Type B pancreatic cell (in vitro differentiated cells): ENCODE measurements at regions not wholly inside any gene's neighbourhood (a gene's known extent, or its start where the extent isn't known, plus 50 kb on each side); places are given as distances from the start of the nearest gene placed in this dataset.

ENCODE experiments used
- DNase-seq: peaks from one replicate; pipeline ENCODE4 v3.0.0; 2021; ENCODE audit warnings: mixed read lengths; ENCODE audit not compliant: unreplicated experiment; ENCODE audit errors: extremely low spot score
- H3K27ac Mint-ChIP-seq: 2 replicates; pipeline ENCODE4 v1.8.0; 2021; ENCODE audit warnings: mild to moderate bottlenecking, mixed read lengths
- H3K27me3 Mint-ChIP-seq: 2 replicates; pipeline ENCODE4 v1.8.0; 2021; ENCODE audit warnings: mixed read lengths
- H3K36me3 Mint-ChIP-seq: 2 replicates; pipeline ENCODE4 v1.8.0; 2021; ENCODE audit warnings: mixed read lengths
- H3K4me1 Mint-ChIP-seq: one replicate; pipeline ENCODE4 v1.8.0; 2021; ENCODE audit warnings: mixed read lengths; ENCODE audit not compliant: unreplicated experiment
- H3K4me3 Mint-ChIP-seq: 2 replicates; pipeline ENCODE4 v1.8.0; 2021; ENCODE audit warnings: mild to moderate bottlenecking, mixed read lengths
- H3K9me3 Mint-ChIP-seq: 2 replicates; pipeline ENCODE4 v1.8.0; 2021; ENCODE audit warnings: mixed read lengths
- CTCF ChIP-seq: fragments of 200-600 bp; sonication (generic); conservative IDR thresholded peaks from 2 replicates; pipeline ENCODE4 v1.5.0; 2021; ENCODE audit warnings: antibody characterized with exemption, mild to moderate bottlenecking

DNA sequence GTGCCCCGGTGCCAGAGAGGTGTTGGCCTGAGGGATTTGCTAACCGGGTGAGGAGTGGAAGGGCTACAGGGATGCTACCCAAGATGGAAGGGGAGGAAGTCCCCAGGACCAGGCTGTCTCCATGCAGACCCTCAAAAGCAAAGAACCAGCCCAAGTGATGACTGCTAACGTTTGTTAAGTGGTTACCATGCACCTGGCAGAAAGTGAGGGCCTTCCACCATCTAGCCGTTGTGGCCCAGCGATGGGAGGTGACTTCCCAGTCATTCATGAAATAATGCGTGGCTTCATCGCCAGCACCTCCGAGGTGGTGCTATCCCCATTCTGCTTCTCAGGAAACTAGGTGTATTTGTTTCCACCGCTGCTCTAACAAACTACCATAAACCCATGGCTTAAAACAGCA lies 86.8 kb upstream of the LANCL2 start:
- Mint-ChIP-seq H3K9me3 (no peaks in the 10 kb centered on the region), H3K4me1 (peaks cover 5% of the 10 kb centered on the region), H3K27ac (no peak overlapping the region), H3K27me3 (peaks cover 12% of the 10 kb centered on the region), H3K36me3 (no peaks in the 10 kb centered on the region), H3K4me3 (no peak overlapping the region)
- DNase-seq, result no peak
- TF ChIP-seq CTCF, result no peak

GRCh38 chr7:55279080-55279845 lies 85.9 kb upstream of the LANCL2 start:
- no peak for TF ChIP-seq CTCF
- H3K4me1 Mint-ChIP-seq, result peaks cover 5% of the 10 kb centered on the region
- no peak overlapping the region for H3K4me3 Mint-ChIP-seq
- no peaks in the 10 kb centered on the region for H3K9me3 Mint-ChIP-seq
- DNase-seq, result no peak
- H3K27ac Mint-ChIP-seq, result no peak overlapping the region
- no peaks in the 10 kb centered on the region for H3K36me3 Mint-ChIP-seq
- H3K27me3 Mint-ChIP-seq, result peaks cover 8% of the 10 kb centered on the region

GRCh38 chr7:55280031-55280454 lies 85.1 kb upstream of the LANCL2 start:
- Mint-ChIP-seq H3K27ac (peak overlapping the region; percentile 35), H3K4me3 (no peak overlapping the region), H3K27me3 (peaks cover 4% of the 10 kb centered on the region), H3K9me3 (no peaks in the 10 kb centered on the region), H3K4me1 (peaks cover 5% of the 10 kb centered on the region), H3K36me3 (no peaks in the 10 kb centered on the region)
- no peak for DNase-seq
- TF ChIP-seq CTCF, result peak; percentile 82

DNA sequence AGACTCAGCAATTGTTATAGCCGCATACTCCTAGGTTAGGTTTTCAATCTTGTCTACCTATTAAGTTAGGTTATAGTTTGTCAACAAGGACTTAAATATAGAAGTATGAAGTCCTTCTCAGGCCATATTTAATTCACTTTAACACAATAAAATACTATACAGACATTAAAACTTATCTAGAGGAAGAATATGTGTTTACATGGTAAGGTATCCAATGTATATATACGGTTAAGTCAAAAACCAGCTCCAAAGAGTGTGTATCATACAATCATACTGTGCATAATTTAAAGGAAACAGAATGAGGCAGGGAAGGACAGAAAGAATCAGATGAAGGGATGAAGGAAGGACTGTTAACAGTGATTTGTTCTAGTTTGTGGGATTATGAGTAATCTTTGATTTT lies 79.5 kb upstream of the LANCL2 start:
- Mint-ChIP-seq H3K4me3 (no peak overlapping the region), H3K27me3 (peaks cover 33% of the 10 kb centered on the region), H3K4me1 (no peaks in the 10 kb centered on the region), H3K36me3 (no peaks in the 10 kb centered on the region), H3K27ac (no peak overlapping the region), H3K9me3 (no peaks in the 10 kb centered on the region)
- DNase-seq, result no peak
- TF ChIP-seq CTCF, result no peak

- no peaks in the 10 kb centered on the region for H3K4me1 Mint-ChIP-seq
- DNase-seq, result no peak
- H3K27ac Mint-ChIP-seq, result no peak overlapping the region
- H3K27me3 Mint-ChIP-seq, result peaks cover 41% of the 10 kb centered on the region
- no peak for TF ChIP-seq CTCF
- H3K4me3 Mint-ChIP-seq, result no peak overlapping the region
- no peaks in the 10 kb centered on the region for H3K36me3 Mint-ChIP-seq
- H3K9me3 Mint-ChIP-seq, result no peaks in the 10 kb centered on the region
These were observed 78.5 kb upstream of the LANCL2 start for GRCh38 chr7:55286666-55287065.
